GM12872 (cell line): ENCODE measurements at regions not wholly inside any gene's neighbourhood (a gene's known extent, or its start where the extent isn't known, plus 50 kb on each side); places are given as distances from the start of the nearest gene placed in this dataset.

Source experiments
- TF ChIP-seq, protein P1 (sequence below): IDR thresholded peaks from 3 replicates; pipeline ENCODE4 v1.5.1; 2011; ENCODE audit warnings: low read depth, mild to moderate bottlenecking, low read length, moderate library complexity; ENCODE audit not compliant: insufficient read depth

DNA sequence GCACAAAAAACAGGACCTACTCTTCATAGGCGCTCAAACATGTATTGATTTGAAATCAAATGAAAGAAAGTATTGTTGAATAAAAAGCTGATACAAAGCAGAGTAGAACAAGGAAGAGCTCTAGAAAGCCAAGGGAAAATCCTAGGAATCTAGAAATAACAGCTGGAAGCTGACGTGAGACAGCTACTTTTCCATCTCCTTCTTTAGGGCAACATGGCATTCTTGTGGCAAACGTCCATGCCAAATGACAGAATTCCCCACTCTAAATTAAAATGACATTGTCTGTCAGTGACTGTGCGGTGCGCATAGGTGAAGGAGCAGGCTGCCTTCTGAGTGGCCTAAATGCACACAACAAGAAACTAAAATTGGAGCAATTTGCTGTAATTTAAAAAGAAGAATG, 557.4 kb downstream of the SOX11 start:
- TF ChIP-seq, protein P1, sequence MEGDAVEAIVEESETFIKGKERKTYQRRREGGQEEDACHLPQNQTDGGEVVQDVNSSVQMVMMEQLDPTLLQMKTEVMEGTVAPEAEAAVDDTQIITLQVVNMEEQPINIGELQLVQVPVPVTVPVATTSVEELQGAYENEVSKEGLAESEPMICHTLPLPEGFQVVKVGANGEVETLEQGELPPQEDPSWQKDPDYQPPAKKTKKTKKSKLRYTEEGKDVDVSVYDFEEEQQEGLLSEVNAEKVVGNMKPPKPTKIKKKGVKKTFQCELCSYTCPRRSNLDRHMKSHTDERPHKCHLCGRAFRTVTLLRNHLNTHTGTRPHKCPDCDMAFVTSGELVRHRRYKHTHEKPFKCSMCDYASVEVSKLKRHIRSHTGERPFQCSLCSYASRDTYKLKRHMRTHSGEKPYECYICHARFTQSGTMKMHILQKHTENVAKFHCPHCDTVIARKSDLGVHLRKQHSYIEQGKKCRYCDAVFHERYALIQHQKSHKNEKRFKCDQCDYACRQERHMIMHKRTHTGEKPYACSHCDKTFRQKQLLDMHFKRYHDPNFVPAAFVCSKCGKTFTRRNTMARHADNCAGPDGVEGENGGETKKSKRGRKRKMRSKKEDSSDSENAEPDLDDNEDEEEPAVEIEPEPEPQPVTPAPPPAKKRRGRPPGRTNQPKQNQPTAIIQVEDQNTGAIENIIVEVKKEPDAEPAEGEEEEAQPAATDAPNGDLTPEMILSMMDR, result no peak

DNA sequence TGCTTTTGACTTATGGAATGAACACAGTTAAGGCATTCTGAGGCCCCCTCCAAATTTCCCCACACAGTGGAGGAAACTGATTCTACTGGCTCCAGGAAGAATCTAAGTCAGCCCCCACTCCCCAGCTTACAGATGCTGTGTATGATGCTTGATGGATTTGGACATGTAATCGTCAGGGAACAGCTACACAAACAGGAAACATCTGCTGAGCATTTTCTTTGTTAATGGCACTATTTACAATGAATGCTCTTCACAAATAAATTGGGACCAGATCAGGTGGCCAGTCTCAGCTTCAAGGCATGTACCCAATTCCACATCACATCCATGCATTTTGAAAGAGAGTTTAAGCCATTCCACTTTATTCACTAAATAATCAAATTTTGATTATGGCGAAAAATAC, 562.3 kb downstream of the SOX11 start:
- TF ChIP-seq, protein P1, result no peak

- TF ChIP-seq, protein P1, result no peak
These were observed 572.0 kb downstream of the SOX11 start for GRCh38 chr2:6264198-6264597.

DNA sequence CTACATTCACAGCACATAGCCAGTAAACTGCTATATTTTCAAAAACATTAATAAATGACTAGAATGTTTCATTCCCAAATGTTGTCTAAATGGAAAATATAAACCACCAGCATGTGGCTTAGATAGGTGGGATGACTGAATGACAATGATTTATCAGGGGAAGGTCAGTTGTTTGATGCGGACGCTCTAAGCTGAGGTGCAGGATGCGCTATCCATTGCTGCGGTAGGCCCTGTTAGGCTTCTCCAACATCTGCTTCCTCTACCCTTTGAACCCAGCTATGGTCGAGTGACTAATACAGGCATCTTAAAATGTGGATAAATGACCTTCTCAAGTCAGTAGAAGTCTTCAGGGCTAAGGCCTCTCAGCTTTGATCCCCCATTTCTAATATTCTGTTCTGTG, 584.2 kb downstream of the CMPK2 start:
- TF ChIP-seq, protein P1, result no peak

GRCh38 chr2:6283259-6283658, 582.4 kb downstream of the CMPK2 start:
- TF ChIP-seq, protein P1, result no peak

GRCh38 chr2:6287406-6287805, 578.3 kb downstream of the CMPK2 start:
- TF ChIP-seq, protein P1, result no peak

DNA sequence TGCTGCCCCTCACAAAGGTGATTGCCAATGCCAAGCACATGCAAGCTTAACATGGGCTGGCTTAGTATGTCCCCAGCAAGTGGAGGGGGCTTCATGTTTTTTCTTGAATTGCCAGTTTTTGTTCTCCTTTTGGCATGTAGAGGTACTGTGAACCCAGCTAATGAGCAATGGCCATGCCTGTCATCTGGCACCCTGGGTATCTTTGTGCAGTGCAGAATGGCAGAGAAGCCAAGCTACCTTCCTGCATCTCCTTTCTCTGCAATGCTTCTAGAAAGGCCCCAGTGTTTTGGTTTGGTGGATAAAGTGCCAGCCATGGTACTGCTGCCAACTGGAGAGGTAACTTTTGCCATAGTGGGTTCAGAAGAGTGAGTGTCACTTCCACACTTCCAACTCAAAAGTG, 576.9 kb downstream of the CMPK2 start:
- TF ChIP-seq, protein P1, result no peak
